ENCODE measurements at regions not wholly inside any gene's neighbourhood (a gene's known extent, or its start where the extent isn't known, plus 50 kb on each side); places are given as distances from the start of the nearest gene placed in this dataset.

DNA sequence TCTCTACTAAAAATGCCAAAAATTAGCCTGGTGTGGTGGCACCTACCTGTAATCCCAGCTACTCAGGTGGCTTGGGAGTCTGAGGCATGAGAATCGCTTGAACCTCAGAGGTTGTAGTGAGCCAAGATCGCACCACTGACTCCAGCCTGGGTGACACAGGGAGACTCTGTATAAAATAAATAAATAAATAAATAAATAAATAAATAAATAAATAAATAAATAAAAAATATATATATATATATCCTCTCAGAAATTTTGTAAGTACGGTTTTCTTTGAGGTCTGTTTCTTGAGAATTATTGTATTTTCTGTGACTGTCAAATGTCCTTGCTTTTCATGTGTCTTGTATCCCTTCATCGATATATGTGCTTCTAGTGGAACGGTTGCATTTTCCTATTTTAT, 406.9 kb upstream of the FIGN start:
- TF ChIP-seq, protein P1, sequence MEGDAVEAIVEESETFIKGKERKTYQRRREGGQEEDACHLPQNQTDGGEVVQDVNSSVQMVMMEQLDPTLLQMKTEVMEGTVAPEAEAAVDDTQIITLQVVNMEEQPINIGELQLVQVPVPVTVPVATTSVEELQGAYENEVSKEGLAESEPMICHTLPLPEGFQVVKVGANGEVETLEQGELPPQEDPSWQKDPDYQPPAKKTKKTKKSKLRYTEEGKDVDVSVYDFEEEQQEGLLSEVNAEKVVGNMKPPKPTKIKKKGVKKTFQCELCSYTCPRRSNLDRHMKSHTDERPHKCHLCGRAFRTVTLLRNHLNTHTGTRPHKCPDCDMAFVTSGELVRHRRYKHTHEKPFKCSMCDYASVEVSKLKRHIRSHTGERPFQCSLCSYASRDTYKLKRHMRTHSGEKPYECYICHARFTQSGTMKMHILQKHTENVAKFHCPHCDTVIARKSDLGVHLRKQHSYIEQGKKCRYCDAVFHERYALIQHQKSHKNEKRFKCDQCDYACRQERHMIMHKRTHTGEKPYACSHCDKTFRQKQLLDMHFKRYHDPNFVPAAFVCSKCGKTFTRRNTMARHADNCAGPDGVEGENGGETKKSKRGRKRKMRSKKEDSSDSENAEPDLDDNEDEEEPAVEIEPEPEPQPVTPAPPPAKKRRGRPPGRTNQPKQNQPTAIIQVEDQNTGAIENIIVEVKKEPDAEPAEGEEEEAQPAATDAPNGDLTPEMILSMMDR (IDR thresholded peaks at IDR 0.05): no peak
- TF ChIP-seq EP300 (IDR thresholded peaks at IDR 0.05): no peak
